ENCODE measurements at regions not wholly inside any gene's neighbourhood (a gene's known extent, or its start where the extent isn't known, plus 50 kb on each side); places are given as distances from the start of the nearest gene placed in this dataset.
A peak's percentile ranks its signal among the peaks of the same experiment; 100 is the strongest.

DNA sequence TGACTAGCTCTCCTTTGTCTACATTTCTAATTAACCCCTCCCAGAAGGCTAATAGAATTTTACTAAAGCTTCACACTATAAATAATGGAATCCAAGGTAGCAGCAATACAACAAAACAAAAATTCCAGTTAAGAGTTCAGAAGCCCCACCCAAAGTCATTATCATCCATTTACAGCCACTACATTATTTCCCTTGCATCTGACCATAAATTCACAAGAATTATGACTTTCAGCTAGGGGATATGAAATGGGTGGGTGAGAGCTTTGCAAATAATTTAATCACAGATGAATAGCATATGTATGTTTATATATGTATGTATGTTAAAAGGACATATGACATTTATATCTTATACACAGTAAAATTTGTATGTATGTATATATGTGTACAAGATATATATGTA, 65.3 kb upstream of the PTGDR start:
- ChIA-PET POLR2A (no interaction called here), CTCF (no interaction called here)
- no peak overlapping the region for H3K4me3 ChIP-seq (ENCODE audit: control insufficient read depth in 1 of 7, extremely low read depth in 1 of 7, insufficient read depth in 4 of 7, low read depth in 2 of 7, low read length in 6 of 7)
- no peaks in the 10 kb centered on the region for H3K27me3 ChIP-seq (replicated peaks in 2 of 5; ENCODE audit: control insufficient read depth in 4 of 5, insufficient read depth in 5 of 5, low read length in 4 of 5)
- H3K4me1 ChIP-seq (ENCODE audit: control extremely low read depth in 1 of 4, control insufficient read depth in 4 of 4, insufficient read depth in 4 of 4, low read length in 3 of 4), result no peaks in the 10 kb centered on the region
- DNase-seq, result peak in 1 of 3 donors; percentile 11
- H3K27ac ChIP-seq (ENCODE audit: insufficient read depth in 1 of 2, low read depth in 1 of 2, low read length in 2 of 2, poor library complexity in 1 of 2, severe bottlenecking in 2 of 2), result no peak overlapping the region
- H3K9me3 ChIP-seq (ENCODE audit: control extremely low read depth in 1 of 5, control insufficient read depth in 4 of 5, insufficient read depth in 2 of 5, low read depth in 1 of 5, low read length in 4 of 5), result peaks cover 0 to 1% (median 0%) of the 10 kb centered on the region in 5 experiments
- no peaks in the 10 kb centered on the region for H3K36me3 ChIP-seq (ENCODE audit: control insufficient read depth in 4 of 4, insufficient read depth in 4 of 4, low read length in 3 of 4)

DNA sequence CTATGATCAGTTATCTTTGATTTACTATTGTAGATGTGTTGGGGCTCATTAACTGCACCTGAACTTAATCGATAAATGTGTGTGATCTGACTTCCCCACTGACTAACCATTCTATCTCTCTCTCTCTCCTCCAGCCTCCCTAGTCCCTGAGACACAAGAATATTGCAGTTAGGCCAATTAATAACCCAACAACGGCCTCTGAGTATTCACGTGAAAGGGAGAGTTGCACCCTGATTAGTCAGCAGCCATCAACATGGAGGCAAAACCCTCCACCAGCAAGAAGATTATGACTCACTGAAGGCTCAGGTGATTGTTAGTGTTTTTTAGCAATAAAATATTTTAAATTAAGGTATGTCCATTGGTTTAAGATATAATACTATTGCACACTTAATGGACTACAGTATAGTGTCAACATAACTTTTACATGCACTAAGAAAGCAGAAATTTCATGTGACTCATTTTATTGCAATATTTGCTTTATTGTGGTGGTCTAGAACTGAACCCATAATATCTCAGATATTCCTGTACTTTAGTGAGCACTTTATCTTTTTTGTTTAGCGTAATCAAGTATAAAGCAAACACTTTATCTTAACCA, 77.1 kb upstream of the PTGDR start:
- Histone ChIP-seq H3K9me3 (ENCODE audit: control extremely low read depth in 1 of 5, control insufficient read depth in 4 of 5, insufficient read depth in 2 of 5, low read depth in 1 of 5, low read length in 4 of 5) (no peaks in the 10 kb centered on the region), H3K4me3 (ENCODE audit: control insufficient read depth in 1 of 7, extremely low read depth in 1 of 7, insufficient read depth in 4 of 7, low read depth in 2 of 7, low read length in 6 of 7) (no peak overlapping the region), H3K27me3 (replicated peaks in 2 of 5; ENCODE audit: control insufficient read depth in 4 of 5, insufficient read depth in 5 of 5, low read length in 4 of 5) (no peaks in the 10 kb centered on the region), H3K27ac (ENCODE audit: insufficient read depth in 1 of 2, low read depth in 1 of 2, low read length in 2 of 2, poor library complexity in 1 of 2, severe bottlenecking in 2 of 2) (no peak overlapping the region), H3K36me3 (ENCODE audit: control insufficient read depth in 4 of 4, insufficient read depth in 4 of 4, low read length in 3 of 4) (no peaks in the 10 kb centered on the region), H3K4me1 (ENCODE audit: control extremely low read depth in 1 of 4, control insufficient read depth in 4 of 4, insufficient read depth in 4 of 4, low read length in 3 of 4) (no peaks in the 10 kb centered on the region)
- CTCF ChIA-PET, result no interaction called here
- POLR2A ChIA-PET, result no interaction called here
- WGBS (ENCODE audit: insufficient coverage), result 100% methylated on average over 2 of the region's 4 CpGs
- no peak for DNase-seq

DNA sequence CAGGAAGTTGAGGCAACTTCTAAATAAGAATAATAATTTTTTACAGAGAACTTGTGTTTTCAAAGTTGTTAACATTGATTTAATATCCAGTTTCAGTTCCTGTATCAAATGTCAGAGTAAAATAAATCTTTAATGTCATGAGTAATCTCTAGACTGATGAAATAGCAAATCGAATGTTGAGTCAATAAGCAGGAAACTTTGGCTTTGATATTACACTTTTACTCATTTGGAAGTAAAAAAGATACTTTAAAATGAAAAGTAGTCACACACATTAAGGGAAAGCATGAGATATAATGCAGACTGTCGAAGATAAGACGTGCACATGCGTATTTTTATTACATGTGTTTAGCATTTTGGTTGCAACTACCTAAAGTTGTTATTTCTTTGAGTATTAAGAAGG, 78.2 kb upstream of the PTGDR start:
- WGBS (ENCODE audit: insufficient coverage), result 100% methylated on average over 2 of the region's 4 CpGs
- H3K9me3 ChIP-seq (ENCODE audit: control extremely low read depth in 1 of 5, control insufficient read depth in 4 of 5, insufficient read depth in 2 of 5, low read depth in 1 of 5, low read length in 4 of 5), result no peaks in the 10 kb centered on the region
- H3K4me3 ChIP-seq (ENCODE audit: control insufficient read depth in 1 of 7, extremely low read depth in 1 of 7, insufficient read depth in 4 of 7, low read depth in 2 of 7, low read length in 6 of 7), result no peak overlapping the region
- no peaks in the 10 kb centered on the region for H3K36me3 ChIP-seq (ENCODE audit: control insufficient read depth in 4 of 4, insufficient read depth in 4 of 4, low read length in 3 of 4)
- H3K27ac ChIP-seq (ENCODE audit: insufficient read depth in 1 of 2, low read depth in 1 of 2, low read length in 2 of 2, poor library complexity in 1 of 2, severe bottlenecking in 2 of 2), result no peak overlapping the region
- H3K4me1 ChIP-seq (ENCODE audit: control extremely low read depth in 1 of 4, control insufficient read depth in 4 of 4, insufficient read depth in 4 of 4, low read length in 3 of 4), result no peaks in the 10 kb centered on the region
- CTCF ChIA-PET, result no interaction called here
- DNase-seq, result no peak
- POLR2A ChIA-PET, result no interaction called here
- H3K27me3 ChIP-seq (replicated peaks in 2 of 5; ENCODE audit: control insufficient read depth in 4 of 5, insufficient read depth in 5 of 5, low read length in 4 of 5), result no peaks in the 10 kb centered on the region

DNA sequence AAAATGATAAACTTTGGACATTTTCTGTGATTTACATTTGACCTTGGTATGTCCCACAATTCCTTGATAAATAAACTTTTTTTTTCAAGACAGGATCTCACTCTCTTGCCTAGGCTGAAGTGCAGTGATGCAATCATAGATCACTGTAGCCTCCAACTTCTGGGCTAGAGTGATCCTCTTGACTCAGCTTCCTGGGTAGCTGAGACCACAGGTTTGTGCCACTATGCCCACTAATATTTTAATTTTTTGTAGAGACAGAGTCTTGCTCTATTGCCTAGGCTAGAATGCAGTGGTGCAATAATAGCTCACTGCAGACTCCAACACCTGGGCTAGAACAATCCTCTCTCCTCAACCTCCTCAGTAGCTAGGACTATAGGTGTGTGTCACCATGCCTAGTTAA, 79.1 kb upstream of the PTGDR start:
- Histone ChIP-seq H3K4me3 (ENCODE audit: control insufficient read depth in 1 of 7, extremely low read depth in 1 of 7, insufficient read depth in 4 of 7, low read depth in 2 of 7, low read length in 6 of 7) (no peak overlapping the region), H3K27ac (ENCODE audit: insufficient read depth in 1 of 2, low read depth in 1 of 2, low read length in 2 of 2, poor library complexity in 1 of 2, severe bottlenecking in 2 of 2) (no peak overlapping the region), H3K36me3 (ENCODE audit: control insufficient read depth in 4 of 4, insufficient read depth in 4 of 4, low read length in 3 of 4) (no peaks in the 10 kb centered on the region), H3K4me1 (ENCODE audit: control extremely low read depth in 1 of 4, control insufficient read depth in 4 of 4, insufficient read depth in 4 of 4, low read length in 3 of 4) (no peaks in the 10 kb centered on the region), H3K27me3 (replicated peaks in 2 of 5; ENCODE audit: control insufficient read depth in 4 of 5, insufficient read depth in 5 of 5, low read length in 4 of 5) (no peaks in the 10 kb centered on the region), H3K9me3 (ENCODE audit: control extremely low read depth in 1 of 5, control insufficient read depth in 4 of 5, insufficient read depth in 2 of 5, low read depth in 1 of 5, low read length in 4 of 5) (no peaks in the 10 kb centered on the region)
- ChIA-PET CTCF (no interaction called here), POLR2A (no interaction called here)
- DNase-seq, result no peak

DNA sequence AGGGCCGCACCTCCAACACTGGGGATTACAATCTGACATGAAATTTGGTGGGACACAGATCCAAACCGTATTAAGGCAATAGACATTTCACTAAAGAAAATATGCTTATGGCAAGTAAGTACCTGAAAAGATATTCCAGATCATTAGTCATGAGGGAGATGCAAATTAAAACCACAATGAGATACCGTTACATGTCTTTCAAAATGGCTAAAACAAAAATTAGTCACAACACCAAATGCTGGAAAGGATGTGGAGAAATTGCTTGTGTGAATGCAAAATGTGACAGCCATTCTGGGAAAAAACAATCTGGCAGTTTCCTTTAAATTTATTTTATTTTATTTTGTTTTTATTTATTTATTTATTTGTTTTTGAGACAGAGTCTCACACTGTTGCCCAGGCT, 82.3 kb upstream of the PTGDR start:
- Histone ChIP-seq H3K9me3 (ENCODE audit: control extremely low read depth in 1 of 5, control insufficient read depth in 4 of 5, insufficient read depth in 2 of 5, low read depth in 1 of 5, low read length in 4 of 5) (peaks cover 0 to 7% (median 7%) of the 10 kb centered on the region in 5 experiments), H3K27me3 (replicated peaks in 2 of 5; ENCODE audit: control insufficient read depth in 4 of 5, insufficient read depth in 5 of 5, low read length in 4 of 5) (no peaks in the 10 kb centered on the region), H3K27ac (ENCODE audit: insufficient read depth in 1 of 2, low read depth in 1 of 2, low read length in 2 of 2, poor library complexity in 1 of 2, severe bottlenecking in 2 of 2) (no peak overlapping the region), H3K4me3 (ENCODE audit: control insufficient read depth in 1 of 7, extremely low read depth in 1 of 7, insufficient read depth in 4 of 7, low read depth in 2 of 7, low read length in 6 of 7) (no peak overlapping the region), H3K36me3 (ENCODE audit: control insufficient read depth in 4 of 4, insufficient read depth in 4 of 4, low read length in 3 of 4) (no peaks in the 10 kb centered on the region), H3K4me1 (ENCODE audit: control extremely low read depth in 1 of 4, control insufficient read depth in 4 of 4, insufficient read depth in 4 of 4, low read length in 3 of 4) (no peaks in the 10 kb centered on the region)
- DNase-seq, result no peak
- POLR2A ChIA-PET, result no interaction called here
- 100% methylated on average over 2 of the region's 3 CpGs for WGBS (ENCODE audit: insufficient coverage)
- CTCF ChIA-PET, result interaction anchor here (0.6 kb wide), 1 partner anchor 115 kb away, joined by 3 read pairs; no protein-coding TSS in a partner anchor

DNA sequence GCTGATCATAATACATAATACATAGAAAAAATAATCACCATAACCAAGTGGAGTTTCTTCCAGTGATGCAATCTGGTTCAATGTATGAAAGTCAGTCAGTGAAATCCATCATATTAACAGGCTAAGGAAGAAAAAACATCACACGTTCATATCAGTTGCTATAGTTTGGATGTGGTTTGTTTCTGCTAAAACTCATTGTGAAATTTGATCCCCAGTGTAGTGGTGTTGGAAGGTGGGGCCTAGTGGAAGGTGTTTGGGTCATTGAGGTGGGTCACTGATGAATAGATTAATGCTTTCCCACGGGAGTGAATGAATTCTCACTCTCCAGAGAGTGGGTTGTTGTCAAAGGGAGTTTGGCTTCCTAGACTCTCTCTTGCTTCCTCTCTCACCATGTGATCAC, 84.6 kb upstream of the PTGDR start:
- H3K9me3 ChIP-seq (ENCODE audit: control extremely low read depth in 1 of 5, control insufficient read depth in 4 of 5, insufficient read depth in 2 of 5, low read depth in 1 of 5, low read length in 4 of 5), result peaks cover 0 to 7% (median 7%) of the 10 kb centered on the region in 5 experiments
- WGBS (ENCODE audit: insufficient coverage), result no CpG with 5 or more reads among the region's 2 CpGs
- H3K27ac ChIP-seq (ENCODE audit: insufficient read depth in 1 of 2, low read depth in 1 of 2, low read length in 2 of 2, poor library complexity in 1 of 2, severe bottlenecking in 2 of 2), result no peak overlapping the region
- ChIA-PET CTCF (interaction anchor here (1.2 kb wide), 1 partner anchor 54 kb away, joined by 3 read pairs; no protein-coding TSS in a partner anchor), POLR2A (no interaction called here)
- H3K4me1 ChIP-seq (ENCODE audit: control extremely low read depth in 1 of 4, control insufficient read depth in 4 of 4, insufficient read depth in 4 of 4, low read length in 3 of 4), result no peaks in the 10 kb centered on the region
- H3K36me3 ChIP-seq (ENCODE audit: control insufficient read depth in 4 of 4, insufficient read depth in 4 of 4, low read length in 3 of 4), result no peaks in the 10 kb centered on the region
- DNase-seq, result no peak
- no peak overlapping the region for H3K4me3 ChIP-seq (ENCODE audit: control insufficient read depth in 1 of 7, extremely low read depth in 1 of 7, insufficient read depth in 4 of 7, low read depth in 2 of 7, low read length in 6 of 7)
- no peaks in the 10 kb centered on the region for H3K27me3 ChIP-seq (replicated peaks in 2 of 5; ENCODE audit: control insufficient read depth in 4 of 5, insufficient read depth in 5 of 5, low read length in 4 of 5)

DNA sequence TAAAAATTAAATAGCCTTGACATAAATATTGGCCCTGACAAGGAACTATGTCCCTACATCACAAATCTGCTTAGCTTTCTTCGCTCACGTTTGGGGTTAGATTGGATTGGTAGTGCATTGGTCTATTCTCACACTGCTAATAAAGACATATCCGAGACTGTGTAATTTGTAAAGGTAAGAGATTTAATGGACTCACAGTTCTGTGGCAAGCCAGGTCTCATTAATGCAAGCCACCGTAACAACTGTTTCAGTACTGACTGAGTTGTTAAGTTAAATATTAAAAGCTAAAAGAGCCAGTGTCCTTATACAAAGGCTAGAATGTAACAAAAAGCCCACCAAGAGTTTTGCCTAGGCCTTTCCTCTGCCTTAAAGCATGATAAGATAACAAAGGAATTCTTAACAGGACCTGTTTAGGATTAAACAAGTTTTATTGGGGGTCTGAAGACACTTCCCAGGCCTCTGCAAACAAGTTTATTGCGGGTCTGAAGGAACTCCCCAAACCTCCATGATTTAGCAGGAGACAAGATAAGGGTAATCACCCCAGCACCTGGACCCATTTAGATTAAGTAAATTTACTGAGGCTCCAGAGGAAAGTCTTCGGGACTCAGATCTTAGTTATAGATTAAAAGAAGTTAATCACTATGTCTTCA, 88.2 kb upstream of the PTGDR start:
- Histone ChIP-seq H3K27ac (ENCODE audit: insufficient read depth in 1 of 2, low read depth in 1 of 2, low read length in 2 of 2, poor library complexity in 1 of 2, severe bottlenecking in 2 of 2) (no peak overlapping the region), H3K4me1 (ENCODE audit: control extremely low read depth in 1 of 4, control insufficient read depth in 4 of 4, insufficient read depth in 4 of 4, low read length in 3 of 4) (peaks cover 0 to 17% (median 8%) of the 10 kb centered on the region in 4 experiments), H3K36me3 (ENCODE audit: control insufficient read depth in 4 of 4, insufficient read depth in 4 of 4, low read length in 3 of 4) (no peaks in the 10 kb centered on the region), H3K9me3 (ENCODE audit: control extremely low read depth in 1 of 5, control insufficient read depth in 4 of 5, insufficient read depth in 2 of 5, low read depth in 1 of 5, low read length in 4 of 5) (peaks cover 3 to 17% (median 9%) of the 10 kb centered on the region in 5 experiments), H3K27me3 (replicated peaks in 2 of 5; ENCODE audit: control insufficient read depth in 4 of 5, insufficient read depth in 5 of 5, low read length in 4 of 5) (no peaks in the 10 kb centered on the region), H3K4me3 (ENCODE audit: control insufficient read depth in 1 of 7, extremely low read depth in 1 of 7, insufficient read depth in 4 of 7, low read depth in 2 of 7, low read length in 6 of 7) (no peak overlapping the region)
- ChIA-PET CTCF (no interaction called here), POLR2A (no interaction called here)
- DNase-seq, result no peak
- WGBS (ENCODE audit: insufficient coverage), result 60% methylated on average over 1 of the region's 6 CpGs
